ENCODE measurements at regions not wholly inside any gene's neighbourhood (a gene's known extent, or its start where the extent isn't known, plus 50 kb on each side); places are given as distances from the start of the nearest gene placed in this dataset.

DNA sequence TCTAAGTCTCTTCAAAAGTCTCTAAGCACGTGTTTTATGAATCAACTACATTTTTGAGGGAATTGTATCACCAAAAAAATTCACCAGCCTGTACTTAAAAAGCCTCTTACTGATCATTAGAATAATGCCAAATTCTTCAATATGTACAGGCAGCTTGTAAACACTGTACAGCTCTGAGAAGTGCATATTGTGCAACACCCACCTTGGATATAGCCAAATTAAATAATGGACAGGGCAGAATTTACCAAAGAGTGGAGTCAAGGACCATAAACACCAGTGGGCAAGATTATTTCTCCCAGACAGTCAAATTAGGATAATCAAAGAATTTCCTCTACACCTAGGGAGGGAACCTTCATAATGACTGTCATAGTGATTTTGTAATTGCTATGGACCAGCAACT lies 338.2 kb downstream of the NR4A2 start:
- 83% methylated on average over 1 of the region's 1 CpG; no CpG with 5 or more reads in 1 of the 2 experiments for WGBS, 2 experiments (ENCODE audit: insufficient coverage in 1 of 2, insufficient read length in 1 of 2)
- Mint-ChIP-seq H3K9me3 (peaks cover 2% of the 10 kb centered on the region), H3K4me1 (no peaks in the 10 kb centered on the region), H3K4me3 (no peak overlapping the region), H3K36me3 (ENCODE audit: low read depth) (peaks cover 20% of the 10 kb centered on the region), H3K27me3 (ENCODE audit: insufficient read depth) (peaks cover 1% of the 10 kb centered on the region), H3K27ac (no peak overlapping the region)
- Histone ChIP-seq H3K27ac (ENCODE audit: low read depth, low read length) (no peak overlapping the region), H3K9me3 (ENCODE audit: control insufficient read depth, low read length) (peaks cover 10% of the 10 kb centered on the region), H3K27me3 (ENCODE audit: control insufficient read depth, insufficient read depth, low read length, poor library complexity, severe bottlenecking) (no peaks in the 10 kb centered on the region), H3K9ac (ENCODE audit: extremely low read depth, low read length, poor library complexity, severe bottlenecking) (no peak overlapping the region), H3K4me3 (ENCODE audit: low read length) (no peak overlapping the region), H3K4me1 (ENCODE audit: control insufficient read depth, insufficient read depth, low read length) (no peaks in the 10 kb centered on the region), H3K36me3 (ENCODE audit: control insufficient read depth, insufficient read depth, low read length) (no peaks in the 10 kb centered on the region)
- DNase-seq: no peak
- TF ChIP-seq, protein P1, sequence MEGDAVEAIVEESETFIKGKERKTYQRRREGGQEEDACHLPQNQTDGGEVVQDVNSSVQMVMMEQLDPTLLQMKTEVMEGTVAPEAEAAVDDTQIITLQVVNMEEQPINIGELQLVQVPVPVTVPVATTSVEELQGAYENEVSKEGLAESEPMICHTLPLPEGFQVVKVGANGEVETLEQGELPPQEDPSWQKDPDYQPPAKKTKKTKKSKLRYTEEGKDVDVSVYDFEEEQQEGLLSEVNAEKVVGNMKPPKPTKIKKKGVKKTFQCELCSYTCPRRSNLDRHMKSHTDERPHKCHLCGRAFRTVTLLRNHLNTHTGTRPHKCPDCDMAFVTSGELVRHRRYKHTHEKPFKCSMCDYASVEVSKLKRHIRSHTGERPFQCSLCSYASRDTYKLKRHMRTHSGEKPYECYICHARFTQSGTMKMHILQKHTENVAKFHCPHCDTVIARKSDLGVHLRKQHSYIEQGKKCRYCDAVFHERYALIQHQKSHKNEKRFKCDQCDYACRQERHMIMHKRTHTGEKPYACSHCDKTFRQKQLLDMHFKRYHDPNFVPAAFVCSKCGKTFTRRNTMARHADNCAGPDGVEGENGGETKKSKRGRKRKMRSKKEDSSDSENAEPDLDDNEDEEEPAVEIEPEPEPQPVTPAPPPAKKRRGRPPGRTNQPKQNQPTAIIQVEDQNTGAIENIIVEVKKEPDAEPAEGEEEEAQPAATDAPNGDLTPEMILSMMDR (conservative IDR thresholded peaks at IDR 0.05): no peak

DNA sequence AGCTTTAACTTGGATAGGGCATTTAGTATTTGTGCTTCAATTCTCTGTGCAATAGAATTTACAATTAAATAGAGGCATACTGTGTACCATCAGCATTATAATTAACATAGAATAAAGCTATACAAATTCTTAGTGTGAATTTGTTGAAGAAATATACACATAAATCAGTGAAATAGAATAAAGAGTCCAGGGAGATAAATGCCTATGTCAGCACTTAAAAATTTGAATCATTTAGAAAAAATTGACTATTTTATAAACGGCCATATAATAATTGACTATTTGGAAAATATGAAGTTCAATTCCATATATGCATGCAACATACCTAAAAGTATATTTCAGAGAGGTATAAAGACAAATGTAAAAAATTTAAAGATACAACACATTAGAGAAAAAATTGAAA lies 348.7 kb downstream of the NR4A2 start:
- H3K4me3 ChIP-seq (ENCODE audit: low read length): no peak overlapping the region
- H3K36me3 ChIP-seq (ENCODE audit: control insufficient read depth, insufficient read depth, low read length): no peaks in the 10 kb centered on the region
- no peaks in the 10 kb centered on the region for H3K27me3 ChIP-seq (ENCODE audit: control insufficient read depth, insufficient read depth, low read length, poor library complexity, severe bottlenecking)
- Mint-ChIP-seq H3K36me3 (ENCODE audit: low read depth) (peaks cover 2% of the 10 kb centered on the region), H3K9me3 (no peaks in the 10 kb centered on the region), H3K27me3 (ENCODE audit: insufficient read depth) (no peaks in the 10 kb centered on the region), H3K4me1 (peaks cover 2% of the 10 kb centered on the region), H3K27ac (no peak overlapping the region), H3K4me3 (no peak overlapping the region)
- H3K4me1 ChIP-seq (ENCODE audit: control insufficient read depth, insufficient read depth, low read length): no peaks in the 10 kb centered on the region
- no peak overlapping the region for H3K9ac ChIP-seq (ENCODE audit: extremely low read depth, low read length, poor library complexity, severe bottlenecking)
- TF ChIP-seq, protein P1 (conservative IDR thresholded peaks at IDR 0.05): no peak
- no peak for DNase-seq
- no peaks in the 10 kb centered on the region for H3K9me3 ChIP-seq (ENCODE audit: control insufficient read depth, low read length)
- no peak overlapping the region for H3K27ac ChIP-seq (ENCODE audit: low read depth, low read length)
- WGBS, 2 experiments (ENCODE audit: insufficient coverage in 1 of 2, insufficient read length in 1 of 2): no CpG with 5 or more reads among the region's 1 CpG

DNA sequence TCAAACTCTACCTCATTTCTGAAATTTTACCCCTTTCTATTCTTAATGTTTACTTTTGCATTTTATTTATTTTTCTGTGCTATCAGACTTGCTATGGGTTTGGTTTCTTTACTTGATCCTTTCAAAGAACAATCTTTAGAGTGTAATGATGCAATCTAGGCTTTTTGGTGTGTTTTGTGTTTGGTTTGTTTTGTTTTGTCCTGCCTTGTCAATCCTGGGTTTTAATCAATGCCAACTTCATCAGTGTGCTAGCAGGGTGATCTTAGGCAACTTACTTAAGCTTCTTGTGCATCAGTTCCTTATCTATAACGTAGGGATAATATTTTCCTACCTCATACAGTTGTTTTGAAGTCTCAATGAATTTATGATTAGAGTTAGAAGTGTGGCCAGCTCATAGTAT lies 350.4 kb downstream of the NR4A2 start:
- Mint-ChIP-seq H3K4me3 (no peak overlapping the region), H3K9me3 (no peaks in the 10 kb centered on the region), H3K27me3 (ENCODE audit: insufficient read depth) (no peaks in the 10 kb centered on the region), H3K27ac (no peak overlapping the region), H3K36me3 (ENCODE audit: low read depth) (peaks cover 2% of the 10 kb centered on the region), H3K4me1 (peaks cover 2% of the 10 kb centered on the region)
- DNase-seq: no peak
- 100% methylated on average over 1 of the region's 1 CpG; no CpG with 5 or more reads in 1 of the 2 experiments for WGBS, 2 experiments (ENCODE audit: insufficient coverage in 1 of 2, insufficient read length in 1 of 2)
- H3K27me3 ChIP-seq (ENCODE audit: control insufficient read depth, insufficient read depth, low read length, poor library complexity, severe bottlenecking): no peaks in the 10 kb centered on the region
- no peaks in the 10 kb centered on the region for H3K9me3 ChIP-seq (ENCODE audit: control insufficient read depth, low read length)
- H3K27ac ChIP-seq (ENCODE audit: low read depth, low read length): no peak overlapping the region
- no peak overlapping the region for H3K4me3 ChIP-seq (ENCODE audit: low read length)
- no peak overlapping the region for H3K9ac ChIP-seq (ENCODE audit: extremely low read depth, low read length, poor library complexity, severe bottlenecking)
- TF ChIP-seq, protein P1 (conservative IDR thresholded peaks at IDR 0.05): no peak
- no peaks in the 10 kb centered on the region for H3K36me3 ChIP-seq (ENCODE audit: control insufficient read depth, insufficient read depth, low read length)
- H3K4me1 ChIP-seq (ENCODE audit: control insufficient read depth, insufficient read depth, low read length): no peaks in the 10 kb centered on the region

Data from endodermal cell (in vitro differentiated cells).